CD4-positive, alpha-beta memory T cell (primary cell): ENCODE measurements at regions not wholly inside any gene's neighbourhood (a gene's known extent, or its start where the extent isn't known, plus 50 kb on each side); places are given as distances from the start of the nearest gene placed in this dataset.

Experiments used
- CTCF ChIA-PET: fragments of 350-600 bp; sonication (Branson Sonifier 250); formaldehyde crosslinking; loops from one replicate; lab custom pipeline; 2021; ENCODE audit warnings: inconsistent platforms; ENCODE audit not compliant: partially characterized antibody; lab: Charles Lee
- POLR2A ChIA-PET: fragments of 350-600 bp; sonication (Branson Sonifier 250); formaldehyde crosslinking; loops from one replicate; lab custom pipeline; 2021; ENCODE audit not compliant: partially characterized antibody; lab: Charles Lee
- DNase-seq, 5 donors: peaks; one replicate each; pipeline versions ENCODE4 v3.0.0 to v3.0.0-alpha.2; 2020 to 2022; ENCODE audit warnings: mixed read lengths in 1 of 5
- H3K27ac ChIP-seq: one replicate; pipeline ENCODE4 v1.7.0; 2013; ENCODE audit warnings: low read depth, low read length
- H3K27me3 ChIP-seq: 2 replicates; pipeline ENCODE4 v1.7.0; 2013; ENCODE audit warnings: mild to moderate bottlenecking, low read length, moderate library complexity; ENCODE audit not compliant: insufficient read depth
- H3K36me3 ChIP-seq: 2 replicates; pipeline ENCODE4 v1.7.0; 2013; ENCODE audit warnings: mild to moderate bottlenecking, low read length, moderate library complexity; ENCODE audit not compliant: insufficient read depth
- H3K4me1 ChIP-seq: 2 replicates; pipeline ENCODE4 v1.7.0; 2013; ENCODE audit warnings: mild to moderate bottlenecking, low read length, moderate library complexity; ENCODE audit not compliant: insufficient read depth
- H3K4me3 ChIP-seq, 2 donors: one replicate each; pipeline ENCODE4 v1.7.0; 2013; ENCODE audit warnings: low read length in 2 of 2, mild to moderate bottlenecking in 1 of 2
- H3K9me3 ChIP-seq, 2 donors: one replicate each; pipeline ENCODE4 v1.7.0; 2013; ENCODE audit warnings: low read length in 2 of 2, control low read depth in 1 of 2; ENCODE audit not compliant: control insufficient read depth in 1 of 2
- H3K27ac Mint-ChIP-seq, 7 donors: one replicate each; pipeline ENCODE4 v1.8.0; 2020 to 2021; ENCODE audit warnings: mixed read lengths in 7 of 7, mild to moderate bottlenecking in 6 of 7, inconsistent platforms in 3 of 7, moderate library complexity in 3 of 7
- H3K27me3 Mint-ChIP-seq, 2 donors: one replicate each; pipeline ENCODE4 v1.8.0; 2020 to 2021; ENCODE audit warnings: mixed read lengths in 2 of 2
- H3K36me3 Mint-ChIP-seq, 2 donors: one replicate each; pipeline ENCODE4 v1.8.0; 2020 to 2021; ENCODE audit warnings: mixed read lengths in 2 of 2, inconsistent platforms in 1 of 2, mild to moderate bottlenecking in 1 of 2
- H3K4me1 Mint-ChIP-seq, 4 donors: one replicate each; pipeline ENCODE4 v1.8.0; 2020 to 2021; ENCODE audit warnings: mixed read lengths in 4 of 4, mild to moderate bottlenecking in 1 of 4
- H3K4me3 Mint-ChIP-seq, 8 donors: one replicate each; pipeline ENCODE4 v1.8.0; 2020 to 2021; ENCODE audit warnings: mixed read lengths in 8 of 8, mild to moderate bottlenecking in 7 of 8, moderate library complexity in 6 of 8, inconsistent platforms in 3 of 8
- H3K9me3 Mint-ChIP-seq, 8 donors: one replicate each; pipeline ENCODE4 v1.8.0; 2020 to 2021; ENCODE audit warnings: mixed read lengths in 8 of 8, mild to moderate bottlenecking in 5 of 8, inconsistent platforms in 3 of 8, moderate library complexity in 1 of 8
- intact Hi-C: fragments of 100-400 bp; cut with micrococcal nuclease; formaldehyde crosslinking; loops from one replicate; pipeline ENCODE4 v1.15.1; 2023

- Histone ChIP-seq H3K27ac (no peak overlapping the region), H3K36me3 (no peaks in the 10 kb centered on the region), H3K4me1 (peaks cover 20% of the 10 kb centered on the region), H3K4me3 (no peak overlapping the region), H3K27me3 (no peaks in the 10 kb centered on the region), H3K9me3 (no peaks in the 10 kb centered on the region)
- POLR2A ChIA-PET, result interaction anchor here (4.5 to 7.4 kb wide), 3 partner anchors 175 to 341 kb away, joined by 48 to 100 read pairs (median 93); partner anchors contain the start of gene UBL3
- Mint-ChIP-seq H3K27ac (peak overlapping the region in 1 of 7 donors; percentile 36), H3K4me1 (peaks cover 8 to 39% (median 21%) of the 10 kb centered on the region in 4 donors), H3K36me3 (no peaks in the 10 kb centered on the region), H3K9me3 (no peaks in the 10 kb centered on the region), H3K4me3 (peak overlapping the region in 4 of 8 donors; percentile 11 to 84 (median 34)), H3K27me3 (no peaks in the 10 kb centered on the region)
- intact Hi-C loops, result loop anchor here (5.0 kb wide), 1 partner anchor 1050 kb away; the partner anchor contains the start of gene HSPH1
- CTCF ChIA-PET, result interaction anchor here (1.0 to 10.7 kb wide), 21 partner anchors 11 to 604 kb away, joined by 3 to 415 read pairs (median 5); partner anchors contain the start of gene UBL3
- DNase-seq, result no peak
These were observed 195.5 kb downstream of the KATNAL1 start for GRCh38 chr13:30111810-30112209.

DNA sequence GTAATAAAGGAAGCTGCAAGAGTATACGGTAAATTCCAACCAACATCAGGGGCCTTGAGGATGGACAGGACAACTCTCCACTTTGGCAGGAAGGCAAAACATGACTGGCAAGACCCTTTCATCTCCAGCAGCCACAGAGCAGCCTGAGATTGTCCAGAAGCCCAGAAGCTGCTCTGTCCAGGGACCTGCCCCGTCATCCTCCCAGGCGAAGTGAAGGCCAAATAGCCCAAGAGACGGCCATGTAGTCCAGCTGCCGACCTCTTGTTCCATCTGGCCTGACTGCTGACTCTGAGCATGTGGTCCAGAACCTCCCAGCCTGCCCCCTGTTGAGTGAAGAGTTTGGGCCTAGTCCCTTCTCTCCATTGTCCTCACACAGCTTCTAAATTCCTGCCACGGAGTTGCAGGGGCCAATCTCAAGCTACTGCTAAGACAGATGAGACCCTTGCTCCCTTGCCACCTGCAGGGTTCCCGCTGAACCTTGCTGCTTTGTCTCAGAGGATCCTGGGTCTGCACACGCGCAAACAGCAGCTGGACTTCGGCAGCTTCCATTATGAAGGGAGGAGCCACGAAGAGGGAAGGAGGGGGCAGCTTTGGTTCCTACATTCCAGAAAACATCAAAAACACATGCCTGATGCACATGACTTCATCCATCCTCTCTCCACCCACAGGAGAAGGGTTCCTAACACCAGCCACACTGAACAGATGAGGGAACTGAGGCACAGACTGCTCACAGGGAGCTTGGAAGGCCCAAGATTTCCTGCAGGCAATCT, 196.9 kb downstream of the KATNAL1 start:
- H3K9me3 ChIP-seq, result no peaks in the 10 kb centered on the region
- CTCF ChIA-PET, result interaction anchor here (0.7 to 10.7 kb wide), 12 partner anchors 9 to 603 kb away, joined by 3 to 415 read pairs (median 6); partner anchors contain the start of gene UBL3
- no peaks in the 10 kb centered on the region for H3K27me3 ChIP-seq
- Mint-ChIP-seq H3K36me3 (no peaks in the 10 kb centered on the region), H3K27ac (no peak overlapping the region), H3K4me1 (peaks cover 8 to 39% (median 21%) of the 10 kb centered on the region in 4 donors), H3K9me3 (no peaks in the 10 kb centered on the region), H3K4me3 (no peak overlapping the region), H3K27me3 (no peaks in the 10 kb centered on the region)
- no peak overlapping the region for H3K4me3 ChIP-seq
- DNase-seq, result no peak
- intact Hi-C loops, result loop anchor here (5.0 kb wide), 1 partner anchor 1052 kb away; the partner anchor contains the start of gene HSPH1
- no peaks in the 10 kb centered on the region for H3K36me3 ChIP-seq
- POLR2A ChIA-PET, result interaction anchor here (1.6 to 7.4 kb wide), 2 partner anchors 174 to 261 kb away, joined by 4 to 100 read pairs; partner anchors contain the start of gene UBL3
- no peak overlapping the region for H3K27ac ChIP-seq
- H3K4me1 ChIP-seq, result peaks cover 20% of the 10 kb centered on the region

GRCh38 chr13:30109471-30110135, 197.7 kb downstream of the KATNAL1 start:
- Mint-ChIP-seq H3K27me3 (peaks cover 0 to 4% of the 10 kb centered on the region in 2 donors), H3K27ac (no peak overlapping the region), H3K4me1 (peaks cover 6 to 35% (median 17%) of the 10 kb centered on the region in 4 donors), H3K36me3 (no peaks in the 10 kb centered on the region), H3K4me3 (no peak overlapping the region), H3K9me3 (no peaks in the 10 kb centered on the region)
- POLR2A ChIA-PET, result interaction anchor here (0.9 to 7.4 kb wide), 3 partner anchors 172 to 260 kb away, joined by 4 to 100 read pairs (median 4); partner anchors contain the start of gene UBL3
- Histone ChIP-seq H3K27me3 (no peaks in the 10 kb centered on the region), H3K4me3 (no peak overlapping the region), H3K4me1 (peaks cover 16% of the 10 kb centered on the region), H3K9me3 (no peaks in the 10 kb centered on the region), H3K36me3 (no peaks in the 10 kb centered on the region), H3K27ac (no peak overlapping the region)
- intact Hi-C loops, result loop anchor here (5.0 kb wide), 1 partner anchor 1053 kb away; the partner anchor contains the start of gene HSPH1
- no peak for DNase-seq
- CTCF ChIA-PET, result interaction anchor here (2.4 to 10.7 kb wide), 4 partner anchors 172 to 601 kb away, joined by 7 to 415 read pairs (median 286); partner anchors contain the start of gene UBL3

DNA sequence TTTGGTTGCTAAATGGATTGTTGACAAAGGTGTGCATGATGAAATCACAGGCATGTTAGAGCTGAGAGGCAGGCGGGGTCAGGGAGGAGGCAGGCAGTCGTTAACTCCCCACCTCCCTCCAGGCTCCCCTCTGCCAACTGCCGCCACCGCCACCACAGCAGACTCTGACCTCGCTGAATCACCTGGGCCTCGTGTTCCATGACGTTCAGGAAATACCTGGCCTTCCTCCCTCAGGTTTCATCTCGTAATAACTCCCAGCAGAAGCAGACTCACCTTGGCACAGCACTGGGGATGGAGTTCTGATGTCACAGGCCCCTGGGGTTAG, 198.5 kb downstream of the KATNAL1 start:
- ChIA-PET CTCF (interaction anchor here (2.4 to 10.7 kb wide), 4 partner anchors 171 to 601 kb away, joined by 7 to 415 read pairs (median 286); partner anchors contain the start of gene UBL3), POLR2A (interaction anchor here (0.6 to 0.9 kb wide), 2 partner anchors 171 to 184 kb away, joined by 3 to 4 read pairs; no protein-coding TSS in a partner anchor)
- no peak for DNase-seq
- peak overlapping the region in 3 of 7 donors; percentile 7 to 19 (median 19) for H3K27ac Mint-ChIP-seq
- no peaks in the 10 kb centered on the region for H3K36me3 Mint-ChIP-seq
- peaks cover 6 to 29% (median 12%) of the 10 kb centered on the region in 4 donors for H3K4me1 Mint-ChIP-seq
- H3K9me3 Mint-ChIP-seq, result no peaks in the 10 kb centered on the region
- H3K36me3 ChIP-seq, result no peaks in the 10 kb centered on the region
- no peak overlapping the region for H3K27ac ChIP-seq
- H3K4me3 ChIP-seq, result no peak overlapping the region
- intact Hi-C loops, result no loop called here
- H3K4me3 Mint-ChIP-seq, result no peak overlapping the region
- peaks cover 11% of the 10 kb centered on the region for H3K4me1 ChIP-seq
- H3K27me3 Mint-ChIP-seq, result peaks cover 0 to 4% of the 10 kb centered on the region in 2 donors
- no peaks in the 10 kb centered on the region for H3K27me3 ChIP-seq
- H3K9me3 ChIP-seq, result no peaks in the 10 kb centered on the region

DNA sequence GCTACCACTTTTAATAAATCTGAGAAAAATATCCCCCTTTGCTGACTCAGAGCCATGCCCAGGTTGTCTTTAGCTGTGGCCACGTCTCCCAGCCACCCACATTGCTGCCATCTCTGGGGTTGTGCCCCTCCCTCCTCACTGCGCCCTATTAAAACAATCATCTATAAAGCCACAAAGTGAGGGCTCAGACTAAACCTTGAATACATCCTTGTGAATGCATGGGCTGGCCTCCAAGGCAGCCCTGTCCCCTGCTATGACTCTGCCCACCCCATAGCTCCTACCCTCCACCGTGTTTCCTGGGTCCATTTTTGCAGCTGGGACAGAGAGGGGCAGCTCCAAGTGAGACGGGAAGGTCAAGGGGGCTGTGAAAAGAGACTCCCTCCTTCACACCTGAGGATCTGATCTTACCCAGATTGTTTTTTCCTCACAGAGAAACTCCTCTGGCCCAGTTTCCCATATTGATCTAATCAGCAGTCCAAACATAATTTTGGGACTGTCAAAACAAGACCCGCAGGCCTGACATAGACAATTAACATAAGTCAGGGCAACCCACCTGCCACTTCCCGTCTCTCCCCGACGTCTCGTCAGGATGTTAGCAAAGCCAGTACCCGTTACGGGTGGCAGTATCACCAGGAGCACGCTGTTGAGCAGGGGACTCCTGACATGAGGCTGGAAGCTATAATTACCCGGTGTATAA, 199.0 kb downstream of the KATNAL1 start:
- Mint-ChIP-seq H3K36me3 (no peaks in the 10 kb centered on the region), H3K9me3 (no peaks in the 10 kb centered on the region)
- no peak overlapping the region for H3K27ac ChIP-seq

DNA sequence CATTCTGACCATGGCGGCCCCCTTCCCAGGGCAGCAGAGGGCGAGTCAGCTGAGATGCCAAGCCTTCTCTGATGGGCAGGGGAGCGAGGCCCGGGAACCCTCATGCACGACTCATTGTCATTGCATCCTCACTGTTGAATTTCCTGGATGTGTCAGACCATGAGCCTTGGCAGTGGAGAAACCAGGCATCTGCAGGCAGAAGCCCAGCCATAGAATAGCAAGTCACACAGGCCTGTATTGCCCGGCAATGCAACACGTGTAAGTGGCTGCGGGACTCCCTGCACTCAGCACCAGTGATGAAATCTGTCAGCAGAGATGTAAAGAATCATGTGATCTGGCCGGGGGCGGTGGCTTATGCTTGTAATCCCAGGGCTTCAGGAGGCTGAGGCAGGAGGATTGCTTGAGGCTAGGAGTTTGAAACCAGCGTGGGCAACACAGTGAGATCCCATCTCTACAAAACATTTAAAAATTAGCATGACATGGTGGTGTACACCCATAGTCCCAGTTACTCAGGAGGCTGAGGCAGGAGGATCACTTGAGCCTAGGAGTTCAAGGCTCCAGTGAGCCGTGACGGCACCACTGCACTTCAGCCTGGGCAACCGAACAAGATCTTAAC, 199.7 kb downstream of the KATNAL1 start:
- no peaks in the 10 kb centered on the region for H3K9me3 Mint-ChIP-seq
- no peaks in the 10 kb centered on the region for H3K36me3 Mint-ChIP-seq
- Histone ChIP-seq H3K4me1 (peaks cover 4% of the 10 kb centered on the region), H3K27me3 (no peaks in the 10 kb centered on the region), H3K36me3 (no peaks in the 10 kb centered on the region), H3K27ac (no peak overlapping the region), H3K9me3 (no peaks in the 10 kb centered on the region), H3K4me3 (no peak overlapping the region)
- peaks cover 0 to 4% of the 10 kb centered on the region in 2 donors for H3K27me3 Mint-ChIP-seq
- peaks cover 1 to 18% (median 4%) of the 10 kb centered on the region in 4 donors for H3K4me1 Mint-ChIP-seq
- H3K4me3 Mint-ChIP-seq, result no peak overlapping the region
- POLR2A ChIA-PET, result no interaction called here
- DNase-seq, result no peak
- H3K27ac Mint-ChIP-seq, result no peak overlapping the region
- CTCF ChIA-PET, result interaction anchor here (1.1 to 10.7 kb wide), 4 partner anchors 24 to 339 kb away, joined by 3 to 415 read pairs (median 286); partner anchors contain the start of gene UBL3
- intact Hi-C loops, result no loop called here

More for the DNA sequence above, 199.0 kb downstream of the KATNAL1 start:
- intact Hi-C loops, result no loop called here
- no peak for DNase-seq
- H3K4me3 ChIP-seq, result no peak overlapping the region
- no peaks in the 10 kb centered on the region for H3K9me3 ChIP-seq
- H3K27ac Mint-ChIP-seq, result peak overlapping the region in 3 of 7 donors; percentile 14 to 19 (median 19)
- H3K4me1 ChIP-seq, result peaks cover 11% of the 10 kb centered on the region
- CTCF ChIA-PET, result interaction anchor here (2.4 to 10.7 kb wide), 4 partner anchors 170 to 600 kb away, joined by 7 to 415 read pairs (median 286); partner anchors contain the start of gene UBL3
- H3K4me1 Mint-ChIP-seq, result peaks cover 6 to 25% (median 10%) of the 10 kb centered on the region in 4 donors
- H3K27me3 Mint-ChIP-seq, result peaks cover 0 to 4% of the 10 kb centered on the region in 2 donors
- POLR2A ChIA-PET, result interaction anchor here (0.6 to 0.9 kb wide), 2 partner anchors 171 to 183 kb away, joined by 3 to 4 read pairs; no protein-coding TSS in a partner anchor
- H3K36me3 ChIP-seq, result no peaks in the 10 kb centered on the region
- no peaks in the 10 kb centered on the region for H3K27me3 ChIP-seq
- no peak overlapping the region for H3K4me3 Mint-ChIP-seq
